B cell (primary cell): ENCODE measurements at regions not wholly inside any gene's neighbourhood (a gene's known extent, or its start where the extent isn't known, plus 50 kb on each side); places are given as distances from the start of the nearest gene placed in this dataset.

ENCODE experiments used
- ATAC-seq: fragments of 200-7000 bp; cut with Tn5 transposase; one replicate; pipeline ENCODE4 v1.10.0; 2021; ENCODE audit warnings: low read depth, mild to moderate bottlenecking, moderate number of reproducible peaks, moderate library complexity
- CTCF ChIA-PET: fragments of 350-600 bp; sonication (Branson Sonifier 250); formaldehyde crosslinking; loops from one replicate; lab custom pipeline; 2021; ENCODE audit warnings: antibody characterized with exemption, inconsistent platforms; lab: Charles Lee
- POLR2A ChIA-PET: fragments of 350-600 bp; sonication (Branson Sonifier 250); formaldehyde crosslinking; loops from one replicate; lab custom pipeline; 2021; ENCODE audit warnings: antibody characterized with exemption; lab: Charles Lee
- DNase-seq: peaks from one replicate; pipeline ENCODE4 v3.0.0; 2013
- H2AFZ ChIP-seq: 2 replicates; pipeline ENCODE4 v1.6.1; 2012; ENCODE audit warnings: mild to moderate bottlenecking, low read depth, low read length; ENCODE audit not compliant: insufficient read depth, poor library complexity, severe bottlenecking
- H3K27ac ChIP-seq, 2 donors: 1 replicate in 1 of 2; 2 replicates in 1 of 2; pipeline ENCODE4 v1.5.1; 2012 to 2013; ENCODE audit warnings: low read length in 2 of 2, mild to moderate bottlenecking in 2 of 2, moderate library complexity in 1 of 2
- H3K27me3 ChIP-seq, 4 experiments: fragments of 200-600 bp in 1 of 4; sonication (generic) in 1 of 4; replicated peaks in 1 of 4; 1 replicate in 2 of 4; 2 replicates in 2 of 4; pipeline versions ENCODE4 v1.6.1 to v1.7.0; 2013 to 2016; ENCODE audit warnings: low read length in 3 of 4, mild to moderate bottlenecking in 2 of 4, mixed read lengths in 1 of 4, moderate library complexity in 1 of 4; ENCODE audit not compliant: insufficient read depth in 4 of 4, control insufficient read depth in 3 of 4; ENCODE audit errors: control extremely low read depth in 1 of 4
- H3K36me3 ChIP-seq, 2 experiments: replicated peaks in 1 of 2; 1 replicate in 1 of 2; 2 replicates in 1 of 2; pipeline versions ENCODE4 v1.6.1 to v1.7.1; 2013; ENCODE audit warnings: low read length in 1 of 2; ENCODE audit not compliant: insufficient read depth in 2 of 2, control insufficient read depth in 1 of 2; ENCODE audit errors: control extremely low read depth in 1 of 2, extremely low read depth in 1 of 2
- H3K4me1 ChIP-seq, 2 donors: fragments of 200-600 bp in 1 of 2; sonication (generic) in 1 of 2; 1 replicate in 1 of 2; 2 replicates in 1 of 2; pipeline versions ENCODE4 v1.5.1 to v1.6.1; 2013 to 2017; ENCODE audit warnings: low read length in 2 of 2; ENCODE audit not compliant: control insufficient read depth in 2 of 2, insufficient read depth in 2 of 2
- H3K4me2 ChIP-seq: replicated peaks from 2 replicates; pipeline ENCODE3; 2012; ENCODE audit warnings: mild to moderate bottlenecking, low read depth, low read length; ENCODE audit not compliant: poor library complexity, severe bottlenecking
- H3K4me3 ChIP-seq, 5 experiments: fragments of 200-600 bp in 1 of 5; sonication (generic) in 1 of 5; 1 replicate in 3 of 5; 2 replicates in 2 of 5; pipeline versions ENCODE4 v1.5.1 to v1.7.0; 2011 to 2016; ENCODE audit warnings: low read length in 4 of 5, mild to moderate bottlenecking in 4 of 5, low read depth in 2 of 5, control low read depth in 1 of 5, moderate library complexity in 1 of 5; ENCODE audit not compliant: insufficient read depth in 1 of 5; ENCODE audit errors: control extremely low read depth in 1 of 5, extremely low read depth in 1 of 5
- H3K79me2 ChIP-seq: fragments of 200-600 bp; sonication (generic); one replicate; pipeline ENCODE4 v1.6.0; 2016; ENCODE audit warnings: low read length; ENCODE audit not compliant: control insufficient read depth, insufficient read depth
- H3K9ac ChIP-seq: fragments of 200-600 bp; sonication (generic); 2 replicates; pipeline ENCODE4 v1.6.1; 2017; ENCODE audit warnings: mild to moderate bottlenecking, low read length, moderate library complexity
- H3K9me3 ChIP-seq, 3 donors: one replicate each; pipeline versions ENCODE4 v1.6.1 to v1.7.1; 2013; ENCODE audit warnings: low read length in 2 of 3; ENCODE audit not compliant: control insufficient read depth in 2 of 3, insufficient read depth in 1 of 3; ENCODE audit errors: control extremely low read depth in 1 of 3
- H4K20me1 ChIP-seq: 2 replicates; pipeline ENCODE4 v1.6.0; 2012; ENCODE audit warnings: mild to moderate bottlenecking, low read length; ENCODE audit not compliant: insufficient read depth, control insufficient read depth, poor library complexity, severe bottlenecking
- H3K27ac Mint-ChIP-seq: one replicate; pipeline ENCODE4 v1.8.0; 2021; ENCODE audit warnings: mixed read lengths
- H3K27me3 Mint-ChIP-seq: one replicate; pipeline ENCODE4 v1.8.0; 2021; ENCODE audit warnings: mixed read lengths
- H3K4me1 Mint-ChIP-seq: one replicate; pipeline ENCODE4 v1.8.0; 2021; ENCODE audit warnings: mixed read lengths
- H3K4me3 Mint-ChIP-seq: one replicate; pipeline ENCODE4 v1.8.0; 2021; ENCODE audit warnings: mixed read lengths
- H3K9me3 Mint-ChIP-seq: one replicate; pipeline ENCODE4 v1.8.0; 2022; ENCODE audit warnings: mixed read lengths; ENCODE audit not compliant: insufficient read depth
- EZH2 ChIP-seq: IDR thresholded peaks from 2 replicates; pipeline ENCODE4 v1.6.1; 2012; ENCODE audit warnings: borderline replicate concordance, low read depth, mild to moderate bottlenecking, moderate library complexity, low read length; ENCODE audit not compliant: insufficient read depth, poor library complexity, severe bottlenecking
- WGBS: methylation state at CpG from one replicate; pipeline ENCODE4 v1.1.5; 2013; ENCODE audit warnings: missing lambda C conversion rate; ENCODE audit not compliant: insufficient coverage; 5-methylcytosine and 5-hydroxymethylcytosine counted together
- intact Hi-C: fragments of 100-400 bp; cut with micrococcal nuclease; formaldehyde crosslinking; loops from one replicate; pipeline ENCODE4 v1.10.0; 2022
- TF ChIP-seq, protein P1 (sequence below): fragments of 200-600 bp; IDR thresholded peaks from one replicate; pipeline ENCODE4 v1.8.0; 2022; ENCODE audit warnings: antibody characterized with exemption, mild to moderate bottlenecking

DNA sequence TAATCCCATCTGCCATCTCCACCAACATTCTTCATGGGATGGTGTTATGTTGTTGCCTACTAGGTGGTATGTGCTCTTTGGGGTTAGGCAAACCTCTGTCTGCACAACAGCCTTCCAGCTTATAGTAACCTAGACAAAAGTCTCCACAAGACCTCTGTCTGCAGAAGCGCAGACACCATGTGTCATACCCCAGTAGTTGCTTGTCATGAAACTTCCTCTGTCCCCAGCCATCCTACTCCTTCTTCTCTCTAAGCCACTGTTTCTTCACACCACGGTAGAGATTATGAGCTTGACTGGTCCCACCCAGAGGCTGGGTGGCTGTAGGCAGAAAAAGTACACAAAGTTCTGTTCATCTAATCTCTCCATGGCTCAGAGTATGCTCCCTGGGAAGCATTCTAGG, 100.3 kb downstream of the MAF start:
- Histone ChIP-seq H3K27me3 (peaks cover 0 to 4% (median under 1%) of the 10 kb centered on the region in 4 experiments), H2AFZ (no peak overlapping the region), H3K79me2 (no peaks in the 10 kb centered on the region), H3K4me2 (no peak overlapping the region), H3K4me3 (no peak overlapping the region), H3K36me3 (no peaks in the 10 kb centered on the region), H4K20me1 (no peaks in the 10 kb centered on the region), H3K9ac (no peak overlapping the region), H3K4me1 (no peaks in the 10 kb centered on the region), H3K27ac (no peak overlapping the region), H3K9me3 (no peaks in the 10 kb centered on the region)
- ATAC-seq (no peak), DNase-seq (no peak)
- no peaks in the 10 kb centered on the region for H3K4me1 Mint-ChIP-seq
- intact Hi-C loops = no loop called here
- TF ChIP-seq EZH2 = no peak
- TF ChIP-seq, protein P1, sequence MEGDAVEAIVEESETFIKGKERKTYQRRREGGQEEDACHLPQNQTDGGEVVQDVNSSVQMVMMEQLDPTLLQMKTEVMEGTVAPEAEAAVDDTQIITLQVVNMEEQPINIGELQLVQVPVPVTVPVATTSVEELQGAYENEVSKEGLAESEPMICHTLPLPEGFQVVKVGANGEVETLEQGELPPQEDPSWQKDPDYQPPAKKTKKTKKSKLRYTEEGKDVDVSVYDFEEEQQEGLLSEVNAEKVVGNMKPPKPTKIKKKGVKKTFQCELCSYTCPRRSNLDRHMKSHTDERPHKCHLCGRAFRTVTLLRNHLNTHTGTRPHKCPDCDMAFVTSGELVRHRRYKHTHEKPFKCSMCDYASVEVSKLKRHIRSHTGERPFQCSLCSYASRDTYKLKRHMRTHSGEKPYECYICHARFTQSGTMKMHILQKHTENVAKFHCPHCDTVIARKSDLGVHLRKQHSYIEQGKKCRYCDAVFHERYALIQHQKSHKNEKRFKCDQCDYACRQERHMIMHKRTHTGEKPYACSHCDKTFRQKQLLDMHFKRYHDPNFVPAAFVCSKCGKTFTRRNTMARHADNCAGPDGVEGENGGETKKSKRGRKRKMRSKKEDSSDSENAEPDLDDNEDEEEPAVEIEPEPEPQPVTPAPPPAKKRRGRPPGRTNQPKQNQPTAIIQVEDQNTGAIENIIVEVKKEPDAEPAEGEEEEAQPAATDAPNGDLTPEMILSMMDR = no peak
- H3K27ac Mint-ChIP-seq = no peak overlapping the region
- H3K9me3 Mint-ChIP-seq = peaks cover 2% of the 10 kb centered on the region
- POLR2A ChIA-PET = no interaction called here
- no peak overlapping the region for H3K4me3 Mint-ChIP-seq
- 88% methylated on average over 1 of the region's 2 CpGs for WGBS
- CTCF ChIA-PET = no interaction called here
- H3K27me3 Mint-ChIP-seq = peaks cover 4% of the 10 kb centered on the region

DNA sequence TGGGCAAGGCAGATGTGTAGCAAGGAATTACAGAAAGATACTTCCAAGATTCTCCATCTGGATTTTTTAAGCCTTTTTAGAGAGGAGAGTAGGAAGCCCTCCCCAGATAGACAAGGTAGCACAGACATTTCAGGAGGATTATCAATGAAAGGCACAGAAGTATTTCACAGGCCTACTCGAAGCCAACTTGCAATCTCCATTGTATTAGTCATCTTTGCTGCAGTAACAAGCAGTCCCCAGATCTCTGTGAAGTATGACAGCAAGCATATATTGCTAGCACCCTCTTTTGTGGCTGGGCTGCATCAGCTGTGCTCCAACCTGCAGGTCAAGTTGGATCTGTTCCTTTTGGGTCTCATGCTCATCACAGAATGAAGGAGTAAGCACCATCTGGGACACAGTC, 101.6 kb downstream of the MAF start:
- DNase-seq = no peak
- WGBS = 50% methylated on average over 1 of the region's 1 CpG
- Mint-ChIP-seq H3K4me1 (no peaks in the 10 kb centered on the region), H3K27ac (no peak overlapping the region), H3K9me3 (peaks cover 2% of the 10 kb centered on the region), H3K27me3 (peaks cover 4% of the 10 kb centered on the region), H3K4me3 (no peak overlapping the region)
- ChIA-PET POLR2A (no interaction called here), CTCF (no interaction called here)
- Histone ChIP-seq H3K27me3 (peaks cover 0 to 2% (median 0%) of the 10 kb centered on the region in 4 experiments), H3K9ac (no peak overlapping the region), H3K4me1 (no peaks in the 10 kb centered on the region), H3K4me3 (no peak overlapping the region), H2AFZ (no peak overlapping the region), H3K36me3 (no peaks in the 10 kb centered on the region), H3K27ac (no peak overlapping the region), H3K79me2 (no peaks in the 10 kb centered on the region), H4K20me1 (no peaks in the 10 kb centered on the region), H3K9me3 (no peaks in the 10 kb centered on the region), H3K4me2 (no peak overlapping the region)
- TF ChIP-seq EZH2 = no peak
- TF ChIP-seq, protein P1 = no peak
- no peak for ATAC-seq
- intact Hi-C loops = no loop called here
